Endothelial cell of umbilical vein (primary cell): ENCODE measurements at regions not wholly inside any gene's neighbourhood (a gene's known extent, or its start where the extent isn't known, plus 50 kb on each side); places are given as distances from the start of the nearest gene placed in this dataset.

Experiments used
- BruUV-seq: library from RNA; stranded (reverse); fragments of 400-500 nt; replicated peaks from 2 replicates; lab custom pipeline; 2021; lab: Mats Ljungman, UMichigan
- CTCF ChIA-PET: fragments of 300-600, 350-600 bp; sonication (Branson Sonifier 250); formaldehyde crosslinking; loops from one replicate; lab custom pipeline; 2021; ENCODE audit warnings: antibody characterized with exemption, inconsistent platforms; lab: Charles Lee
- POLR2A ChIA-PET: fragments of 300-600, 350-600 bp; sonication (Branson Sonifier 250); formaldehyde crosslinking; loops from one replicate; lab custom pipeline; 2021; ENCODE audit warnings: antibody characterized with exemption, inconsistent platforms; lab: Charles Lee
- DNase-seq: peaks from one replicate; pipeline ENCODE4 v3.0.0-alpha.2; 2011; ENCODE audit warnings: low read depth, low spot score
- FAIRE-seq: peaks from 2 replicates; lab custom pipeline; 2011; peaks lifted over from hg19 to GRCh38; lab: Jason Lieb, UNC
- H2AFZ ChIP-seq: 2 replicates; pipeline ENCODE4 v1.6.0; 2012; ENCODE audit warnings: low read depth, low read length, control low read depth, inconsistent platforms
- H3K27ac ChIP-seq: 2 replicates; pipeline ENCODE4 v1.5.1; 2011; ENCODE audit warnings: low read depth, mild to moderate bottlenecking, control low read depth, low read length, moderate library complexity; ENCODE audit not compliant: insufficient read depth
- H3K27me3 ChIP-seq, 2 experiments: 2 replicates each; pipeline versions ENCODE4 v1.6.0 to v1.6.1; 2011; ENCODE audit warnings: low read length in 2 of 2, mixed read lengths in 1 of 2; ENCODE audit not compliant: control insufficient read depth in 2 of 2, insufficient read depth in 2 of 2
- H3K36me3 ChIP-seq, 2 experiments: 2 replicates in 1 of 2; 3 replicates in 1 of 2; pipeline ENCODE4 v1.5.1; 2011; ENCODE audit warnings: low read length in 2 of 2, mild to moderate bottlenecking in 1 of 2, moderate library complexity in 1 of 2; ENCODE audit not compliant: control insufficient read depth in 2 of 2, insufficient read depth in 2 of 2; ENCODE audit errors: extremely low read depth in 1 of 2
- H3K4me1 ChIP-seq: 3 replicates; pipeline ENCODE4 v1.5.1; 2011; ENCODE audit warnings: mild to moderate bottlenecking, low read length; ENCODE audit not compliant: control insufficient read depth, insufficient read depth; ENCODE audit errors: extremely low read depth
- H3K4me2 ChIP-seq: 2 replicates; pipeline ENCODE4 v1.6.1; 2011; ENCODE audit warnings: low read length, control low read depth, mixed read lengths; ENCODE audit not compliant: insufficient read depth
- H3K4me3 ChIP-seq, 3 experiments: fragments of 200-600 bp in 1 of 3; sonication (generic), shearing (Covaris generic) in 1 of 3; replicated peaks in 1 of 3; 2 replicates each; pipeline ENCODE4 v1.5.1; 2011 to 2016; ENCODE audit warnings: control low read depth in 3 of 3, low read length in 3 of 3, mild to moderate bottlenecking in 2 of 3, inconsistent platforms in 1 of 3, low read depth in 1 of 3, moderate library complexity in 1 of 3; ENCODE audit not compliant: insufficient read depth in 1 of 3
- H3K79me2 ChIP-seq: 2 replicates; pipeline ENCODE4 v1.6.0; 2012; ENCODE audit warnings: low read length, inconsistent platforms; ENCODE audit not compliant: control insufficient read depth, insufficient read depth
- H3K9ac ChIP-seq: replicated peaks from 2 replicates; pipeline ENCODE3; 2011; ENCODE audit warnings: low read length, control low read depth; ENCODE audit not compliant: insufficient read depth; ENCODE audit errors: extremely low read depth
- H3K9me1 ChIP-seq: replicated peaks from 3 replicates; pipeline ENCODE4 v1.6.0; 2011; ENCODE audit warnings: mild to moderate bottlenecking, low read length; ENCODE audit not compliant: control insufficient read depth, insufficient read depth; ENCODE audit errors: extremely low read depth
- H3K9me3 ChIP-seq: replicated peaks from 2 replicates; pipeline ENCODE4 v1.5.1; 2012; ENCODE audit warnings: low read length, inconsistent platforms; ENCODE audit not compliant: control insufficient read depth, insufficient read depth
- H4K20me1 ChIP-seq: replicated peaks from 2 replicates; pipeline ENCODE3; 2011; ENCODE audit warnings: mild to moderate bottlenecking, low read length; ENCODE audit not compliant: control insufficient read depth, insufficient read depth; ENCODE audit errors: extremely low read depth
- CTCF ChIP-seq, 2 donors: IDR thresholded peaks; 1 replicate in 1 of 2; 2 replicates in 1 of 2; pipeline ENCODE4 v1.5.1; 2011; ENCODE audit warnings: low read length in 2 of 2, mild to moderate bottlenecking in 2 of 2, moderate library complexity in 2 of 2, control low read depth in 1 of 2, inconsistent platforms in 1 of 2, low read depth in 1 of 2; ENCODE audit not compliant: insufficient read depth in 1 of 2; ENCODE audit errors: extremely low read depth in 1 of 2
- EZH2 ChIP-seq: IDR thresholded peaks from 2 replicates; pipeline ENCODE4 v1.6.1; 2012; ENCODE audit warnings: borderline replicate concordance, low read depth, mild to moderate bottlenecking, moderate library complexity, low read length, inconsistent platforms; ENCODE audit not compliant: severe bottlenecking
- FOS ChIP-seq: IDR thresholded peaks from 2 replicates; pipeline ENCODE4 v1.6.1; 2011; ENCODE audit warnings: mild to moderate bottlenecking, low read length, moderate library complexity, borderline replicate concordance; ENCODE audit not compliant: insufficient read depth
- GATA2 ChIP-seq: IDR thresholded peaks from 2 replicates; pipeline ENCODE4 v1.7.0; 2011; ENCODE audit warnings: low read depth, mild to moderate bottlenecking, moderate library complexity, mixed read lengths, low read length; ENCODE audit not compliant: insufficient read length, insufficient read depth
- JUN ChIP-seq: IDR thresholded peaks from 2 replicates; pipeline ENCODE4 v1.6.1; 2011; ENCODE audit warnings: borderline replicate concordance, low read depth; ENCODE audit not compliant: insufficient read length, insufficient read depth
- MAX ChIP-seq: IDR thresholded peaks from 2 replicates; pipeline ENCODE4 v1.6.1; 2011; ENCODE audit not compliant: insufficient read depth, insufficient read length
- MYC ChIP-seq: IDR thresholded peaks from one replicate; pipeline ENCODE4 v1.6.1; 2011; ENCODE audit warnings: mild to moderate bottlenecking, low read depth, low read length
- POLR2A ChIP-seq: IDR thresholded peaks from 2 replicates; pipeline ENCODE4 v1.6.1; 2012; ENCODE audit warnings: low read depth, mild to moderate bottlenecking, control low read depth, low read length
- POLR2AphosphoS5 ChIP-seq: IDR thresholded peaks from 2 replicates; pipeline ENCODE4 v1.6.1; 2012; ENCODE audit warnings: low read depth, mild to moderate bottlenecking, control low read depth, low read length, moderate library complexity; ENCODE audit not compliant: insufficient read depth
- dilution Hi-C: fragments of 300-500 bp; cut with MboI; formaldehyde crosslinking; loops from one replicate; pipeline ENCODE4 v1.15.0; 2019; ENCODE audit warnings: low sequenced_read_pairs; ENCODE audit not compliant: extremely low pct_ligation_motif_present
- intact Hi-C: fragments of 100-400 bp; cut with micrococcal nuclease; formaldehyde crosslinking; loops from one replicate; pipeline ENCODE4 v1.10.0; 2022

- POLR2A ChIA-PET: no interaction called here
- dilution Hi-C loops (no loop called here), intact Hi-C loops (no loop called here)
- TF ChIP-seq CTCF (IDR thresholded peaks at IDR 0.05; ENCODE audit: extremely low read depth in 1 of 2, insufficient read depth in 1 of 2, low read depth in 1 of 2, low read length in 2 of 2) (no peak), POLR2A (no peak), JUN (no peak), MAX (no peak), MYC (no peak), EZH2 (no peak)
- Histone ChIP-seq H3K9me1 (no peaks in the 10 kb centered on the region), H3K27ac (no peak overlapping the region), H2AFZ (no peak overlapping the region), H3K4me3 (no peak overlapping the region), H4K20me1 (no peaks in the 10 kb centered on the region), H3K4me2 (no peak overlapping the region), H3K9ac (no peak overlapping the region), H3K9me3 (no peaks in the 10 kb centered on the region), H3K36me3 (no peaks in the 10 kb centered on the region), H3K4me1 (no peaks in the 10 kb centered on the region), H3K79me2 (no peaks in the 10 kb centered on the region), H3K27me3 (no peaks in the 10 kb centered on the region)
- DNase-seq (no peak), FAIRE-seq (no peak)
- CTCF ChIA-PET: no interaction called here
- BruUV-seq: no TSS peak
Observed at GRCh38 chr4:92035666-92036065, 268.1 kb upstream of the GRID2 start.

GRCh38 chr4:92045718-92046117 lies 258.0 kb upstream of the GRID2 start:
- TF ChIP-seq POLR2A: no peak
- no peak for TF ChIP-seq GATA2
- no peak for TF ChIP-seq MAX
- TF ChIP-seq CTCF (IDR thresholded peaks at IDR 0.05; ENCODE audit: extremely low read depth in 1 of 2, insufficient read depth in 1 of 2, low read depth in 1 of 2, low read length in 2 of 2): no peak
- TF ChIP-seq EZH2: no peak
- TF ChIP-seq FOS: no peak
- TF ChIP-seq MYC: no peak
- TF ChIP-seq JUN: no peak
- no peak for TF ChIP-seq POLR2AphosphoS5
- dilution Hi-C loops: no loop called here
- Histone ChIP-seq H3K9me1 (no peaks in the 10 kb centered on the region), H3K4me3 (no peak overlapping the region), H3K79me2 (no peaks in the 10 kb centered on the region), H4K20me1 (no peaks in the 10 kb centered on the region), H3K27ac (no peak overlapping the region), H3K4me2 (no peak overlapping the region), H3K9me3 (no peaks in the 10 kb centered on the region), H3K4me1 (no peaks in the 10 kb centered on the region), H2AFZ (no peak overlapping the region), H3K36me3 (no peaks in the 10 kb centered on the region), H3K27me3 (no peaks in the 10 kb centered on the region), H3K9ac (no peak overlapping the region)
- intact Hi-C loops: no loop called here
- ChIA-PET POLR2A (no interaction called here), CTCF (no interaction called here)
- BruUV-seq: no TSS peak
- FAIRE-seq (no peak), DNase-seq (no peak)
